HCT116 (cell line): ENCODE measurements at regions not wholly inside any gene's neighbourhood (a gene's known extent, or its start where the extent isn't known, plus 50 kb on each side); places are given as distances from the start of the nearest gene placed in this dataset.

ENCODE experiments used
- ATAC-seq: fragments of 200-7000 bp; cut with Tn5 transposase; 2 replicates; pipeline ENCODE4 v1.9.1; 2020; ENCODE audit warnings: mild to moderate bottlenecking, moderate library complexity
- BruUV-seq: library from RNA; stranded (reverse); fragments of 400-500 nt; replicated peaks from 2 replicates; lab custom pipeline; 2021; lab: Mats Ljungman, UMichigan
- CTCF ChIA-PET: fragments of 300-600 bp; sonication (Branson Sonifier 250); formaldehyde crosslinking; loops from one replicate; lab custom pipeline; 2021; ENCODE audit warnings: antibody characterized with exemption; lab: Charles Lee
- POLR2A ChIA-PET: fragments of 300-600, 350-600 bp; sonication (Branson Sonifier 250); formaldehyde crosslinking; loops from one replicate; lab custom pipeline; 2021; ENCODE audit warnings: antibody characterized with exemption; lab: Charles Lee
- RAD21 ChIA-PET, 2 experiments: fragments of 300-600 bp; sonication (Branson Sonifier 250); formaldehyde crosslinking; loops; one replicate each; lab custom pipeline; 2023; ENCODE audit warnings: low total read pairs in 2 of 2; ENCODE audit not compliant: uncharacterized antibody in 2 of 2, unreplicated experiment in 2 of 2, low non-redundant PET in 1 of 2; lab: Charles Lee
- DNase-seq: peaks from one replicate; pipeline ENCODE4 v3.0.0-alpha.2; 2010; ENCODE audit warnings: low read depth, low spot score
- H2AFZ ChIP-seq: fragments of 200-600 bp; shearing (Covaris generic), sonication (generic); 2 replicates; pipeline ENCODE4 v1.6.1; 2017; ENCODE audit warnings: low read depth, mixed run types, mixed read lengths, antibody characterized with exemption, low read length; ENCODE audit not compliant: poor library complexity, severe bottlenecking
- H3K27ac ChIP-seq: 2 replicates; pipeline ENCODE4 v1.5.1; 2012; ENCODE audit warnings: low read depth, low read length
- H3K27me3 ChIP-seq: fragments of 200-600 bp; sonication (generic); 2 replicates; pipeline ENCODE4 v1.6.1; 2016; ENCODE audit warnings: mixed run types, low read length, mixed read lengths; ENCODE audit not compliant: insufficient read depth
- H3K36me3 ChIP-seq, 2 experiments: fragments of 200-500 bp in 1 of 2; fragments of 200-600 bp in 1 of 2; sonication (Bioruptor generic) in 1 of 2; sonication (generic) in 1 of 2; 2 replicates each; pipeline versions ENCODE4 v1.5.1 to v1.6.1; 2014 to 2016; ENCODE audit warnings: low read length in 2 of 2, inconsistent platforms in 1 of 2, mixed read lengths in 1 of 2, mixed run types in 1 of 2; ENCODE audit not compliant: insufficient read depth in 2 of 2, control insufficient read depth in 1 of 2
- H3K4me1 ChIP-seq, 2 experiments: fragments of 200-600 bp in 1 of 2; sonication (generic) in 1 of 2; 2 replicates each; pipeline versions ENCODE4 v1.5.1 to v1.6.1; 2012 to 2017; ENCODE audit warnings: low read length in 2 of 2, inconsistent platforms in 1 of 2, mild to moderate bottlenecking in 1 of 2, mixed read lengths in 1 of 2, mixed run types in 1 of 2, moderate library complexity in 1 of 2; ENCODE audit not compliant: insufficient read depth in 2 of 2, control insufficient read depth in 1 of 2
- H3K4me2 ChIP-seq: fragments of 200-600 bp; sonication (generic); 2 replicates; pipeline ENCODE4 v1.6.1; 2017; ENCODE audit warnings: mixed run types, low read length, mixed read lengths
- H3K4me3 ChIP-seq, 2 experiments: fragments of 200-600 bp in 1 of 2; sonication (generic) in 1 of 2; replicated peaks in 1 of 2; 2 replicates each; pipeline ENCODE4 v1.5.1; 2011 to 2016; ENCODE audit warnings: low read length in 2 of 2, control low read depth in 1 of 2, low read depth in 1 of 2, mild to moderate bottlenecking in 1 of 2, mixed read lengths in 1 of 2, mixed run types in 1 of 2
- H3K79me2 ChIP-seq: fragments of 200-600 bp; sonication (generic); 2 replicates; pipeline ENCODE4 v1.6.1; 2017; ENCODE audit warnings: mild to moderate bottlenecking, mixed run types, low read length, moderate library complexity, mixed read lengths; ENCODE audit not compliant: insufficient read depth
- H3K9ac ChIP-seq: fragments of 200-600 bp; sonication (generic); 2 replicates; pipeline ENCODE4 v1.6.1; 2016; ENCODE audit warnings: low read length, mixed read lengths
- H3K9me2 ChIP-seq: fragments of 200-600 bp; sonication (generic), shearing (Covaris generic); 2 replicates; pipeline ENCODE4 v1.6.1; 2017; ENCODE audit warnings: mixed run types, mild to moderate bottlenecking, moderate library complexity; ENCODE audit not compliant: insufficient read depth
- H3K9me3 ChIP-seq, 2 experiments: fragments of 200-500 bp in 1 of 2; fragments of 200-600 bp in 1 of 2; sonication (Bioruptor generic) in 1 of 2; sonication (generic) in 1 of 2; 2 replicates each; pipeline ENCODE4 v1.6.1; 2014 to 2017; ENCODE audit warnings: low read length in 2 of 2, mixed read lengths in 2 of 2, inconsistent platforms in 1 of 2, low read depth in 1 of 2, mild to moderate bottlenecking in 1 of 2, mixed run types in 1 of 2, moderate library complexity in 1 of 2; ENCODE audit not compliant: control insufficient read depth in 1 of 2, insufficient read depth in 1 of 2
- H4K20me1 ChIP-seq: fragments of 200-600 bp; sonication (generic), shearing (Covaris generic); 2 replicates; pipeline ENCODE4 v1.6.1; 2017; ENCODE audit warnings: mixed run types, mild to moderate bottlenecking, moderate library complexity; ENCODE audit not compliant: insufficient read depth
- EGR1 ChIP-seq: IDR thresholded peaks from 2 replicates; pipeline ENCODE4 v1.6.1; 2012; ENCODE audit warnings: low read depth
- ELF1 ChIP-seq: IDR thresholded peaks from 2 replicates; pipeline ENCODE4 v1.6.1; 2012; ENCODE audit warnings: low read depth, borderline replicate concordance
- FOSL1 ChIP-seq: IDR thresholded peaks from 2 replicates; pipeline ENCODE4 v1.6.1; 2012; ENCODE audit warnings: low read depth
- RAD21 ChIP-seq: IDR thresholded peaks from 2 replicates; pipeline ENCODE4 v1.6.1; 2012; ENCODE audit warnings: low read depth, mild to moderate bottlenecking
- SP1 ChIP-seq: IDR thresholded peaks from 2 replicates; pipeline ENCODE4 v1.6.1; 2012; ENCODE audit warnings: low read depth
- SRF ChIP-seq: IDR thresholded peaks from 2 replicates; pipeline ENCODE4 v1.6.1; 2012; ENCODE audit warnings: low read depth
- TCF7L2 ChIP-seq: IDR thresholded peaks from 2 replicates; pipeline ENCODE4 v1.7.0; 2011; ENCODE audit warnings: borderline replicate concordance, inconsistent platforms; ENCODE audit not compliant: insufficient read depth, insufficient read length; ENCODE audit errors: extremely low read depth
- ZFX ChIP-seq: fragments of 450-650 bp; IDR thresholded peaks from 2 replicates; pipeline ENCODE4 v1.6.1; 2017
- ZNF274 ChIP-seq: fragments of 200-500 bp; sonication (Bioruptor generic); IDR thresholded peaks from 2 replicates; pipeline ENCODE4 v1.6.1; 2014; ENCODE audit warnings: mild to moderate bottlenecking, low read depth, low read length, inconsistent platforms
- intact Hi-C: fragments of 100-400 bp; cut with micrococcal nuclease; formaldehyde crosslinking; loops from 2 replicates; pipeline ENCODE4 v1.10.0; 2022
- TF ChIP-seq, protein P1 (sequence below): IDR thresholded peaks from 2 replicates; pipeline ENCODE4 v1.6.1; 2011; ENCODE audit warnings: mild to moderate bottlenecking, low read length, moderate library complexity; ENCODE audit not compliant: insufficient replicate concordance; ENCODE audit errors: extremely low read depth
- TF ChIP-seq, protein P2 (sequence below): IDR thresholded peaks from 2 replicates; pipeline ENCODE4 v1.6.1; 2012; ENCODE audit warnings: low read depth
- TF ChIP-seq, protein P3 (sequence below): IDR thresholded peaks from 2 replicates; pipeline ENCODE4 v1.6.1; 2012
- TF ChIP-seq, protein P4 (sequence below), 3 experiments: fragments of 200-600 bp in 1 of 3; sonication (generic) in 1 of 3; IDR thresholded peaks in 2 of 3; conservative IDR thresholded peaks in 1 of 3; 2 replicates each; pipeline ENCODE4 v1.5.1; 2012 to 2017; ENCODE audit warnings: low read depth in 2 of 3, low read length in 2 of 3, antibody characterized with exemption in 1 of 3, borderline replicate concordance in 1 of 3, control low read depth in 1 of 3, mild to moderate bottlenecking in 1 of 3, mixed read lengths in 1 of 3, mixed run types in 1 of 3, moderate library complexity in 1 of 3; ENCODE audit not compliant: insufficient read depth in 1 of 3

DNA sequence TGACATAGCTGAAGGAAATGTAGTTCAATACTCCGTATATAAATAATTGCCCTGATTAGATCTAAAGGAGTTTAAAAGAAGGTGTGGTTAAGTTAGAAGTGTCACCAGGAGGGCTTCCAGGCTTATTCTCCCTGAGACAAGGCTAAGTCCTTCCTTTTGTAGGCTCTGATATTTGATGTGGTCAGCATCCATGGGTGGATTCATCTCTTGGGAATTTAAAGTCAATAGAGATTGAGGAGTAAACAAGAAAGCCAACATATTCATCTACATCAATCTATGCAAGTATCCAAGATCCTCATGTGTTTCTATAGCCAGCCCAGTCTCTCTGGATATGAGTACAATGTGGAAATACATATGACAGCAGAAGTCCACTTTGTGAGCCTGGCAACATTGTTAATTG is 76.8 kb downstream of the KCTD12 start:
- H3K9ac ChIP-seq, result no peak overlapping the region
- no peak for TF ChIP-seq TCF7L2
- H3K27me3 ChIP-seq, result 0 out of 2 replicates have a peak, but pooled peaks cover 4% of the 10 kb centered on the region
- ChIA-PET RAD21 (no interaction called here), POLR2A (no interaction called here), CTCF (no interaction called here)
- intact Hi-C loops, result no loop called here
- H3K79me2 ChIP-seq, result no peaks in the 10 kb centered on the region
- H3K4me3 ChIP-seq, result no peak overlapping the region
- no peaks in the 10 kb centered on the region; a peak in 1 of 4 replicates for H3K9me3 ChIP-seq
- H3K4me2 ChIP-seq, result no peak overlapping the region
- ATAC-seq, result no peak
- H3K9me2 ChIP-seq, result no peaks in the 10 kb centered on the region
- H4K20me1 ChIP-seq, result no peaks in the 10 kb centered on the region
- no TSS peak for BruUV-seq
- H3K4me1 ChIP-seq, result no peaks in the 10 kb centered on the region
- no peak overlapping the region for H3K27ac ChIP-seq
- DNase-seq, result no peak
- no peak overlapping the region for H2AFZ ChIP-seq
- H3K36me3 ChIP-seq, result no peaks in the 10 kb centered on the region

DNA sequence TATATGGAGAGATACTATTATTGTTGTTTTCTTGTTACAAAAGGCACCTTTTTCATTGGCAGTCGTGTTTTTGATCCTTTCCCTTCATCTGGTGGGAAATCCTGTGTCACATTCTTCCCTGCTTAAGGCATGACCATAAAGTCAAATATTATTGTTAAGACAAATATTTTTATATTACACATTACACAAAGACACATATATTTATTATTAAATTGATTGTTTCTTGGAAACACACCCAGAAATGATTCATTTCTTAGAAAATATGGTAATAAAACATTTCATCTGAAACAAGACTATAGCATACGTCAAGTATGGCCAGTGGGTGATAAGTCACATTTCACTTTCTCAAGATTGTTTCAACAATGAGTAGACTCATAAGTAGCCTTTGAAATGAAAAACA is 77.3 kb downstream of the KCTD12 start:
- ChIA-PET CTCF (no interaction called here), POLR2A (no interaction called here), RAD21 (no interaction called here)
- Histone ChIP-seq H3K9me3 (no peaks in the 10 kb centered on the region; a peak in 1 of 4 replicates), H2AFZ (no peak overlapping the region), H3K36me3 (no peaks in the 10 kb centered on the region), H3K4me1 (no peaks in the 10 kb centered on the region), H3K9ac (no peak overlapping the region), H3K9me2 (no peaks in the 10 kb centered on the region), H3K27ac (no peak overlapping the region), H3K79me2 (no peaks in the 10 kb centered on the region), H3K4me3 (no peak overlapping the region), H3K4me2 (no peak overlapping the region), H4K20me1 (no peaks in the 10 kb centered on the region), H3K27me3 (no peaks in the 10 kb centered on the region)
- DNase-seq (no peak), ATAC-seq (no peak)
- intact Hi-C loops, result no loop called here
- no TSS peak for BruUV-seq
- no peak for TF ChIP-seq TCF7L2
- no peak for TF ChIP-seq EGR1
- no peak for TF ChIP-seq ZFX
- no peak for TF ChIP-seq SRF
- TF ChIP-seq FOSL1, result no peak
- no peak for TF ChIP-seq RAD21
- TF ChIP-seq ZNF274, result no peak
- no peak for TF ChIP-seq SP1
- TF ChIP-seq, protein P1, sequence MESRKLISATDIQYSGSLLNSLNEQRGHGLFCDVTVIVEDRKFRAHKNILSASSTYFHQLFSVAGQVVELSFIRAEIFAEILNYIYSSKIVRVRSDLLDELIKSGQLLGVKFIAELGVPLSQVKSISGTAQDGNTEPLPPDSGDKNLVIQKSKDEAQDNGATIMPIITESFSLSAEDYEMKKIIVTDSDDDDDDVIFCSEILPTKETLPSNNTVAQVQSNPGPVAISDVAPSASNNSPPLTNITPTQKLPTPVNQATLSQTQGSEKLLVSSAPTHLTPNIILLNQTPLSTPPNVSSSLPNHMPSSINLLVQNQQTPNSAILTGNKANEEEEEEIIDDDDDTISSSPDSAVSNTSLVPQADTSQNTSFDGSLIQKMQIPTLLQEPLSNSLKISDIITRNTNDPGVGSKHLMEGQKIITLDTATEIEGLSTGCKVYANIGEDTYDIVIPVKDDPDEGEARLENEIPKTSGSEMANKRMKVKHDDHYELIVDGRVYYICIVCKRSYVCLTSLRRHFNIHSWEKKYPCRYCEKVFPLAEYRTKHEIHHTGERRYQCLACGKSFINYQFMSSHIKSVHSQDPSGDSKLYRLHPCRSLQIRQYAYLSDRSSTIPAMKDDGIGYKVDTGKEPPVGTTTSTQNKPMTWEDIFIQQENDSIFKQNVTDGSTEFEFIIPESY, result no peak
- TF ChIP-seq, protein P2, sequence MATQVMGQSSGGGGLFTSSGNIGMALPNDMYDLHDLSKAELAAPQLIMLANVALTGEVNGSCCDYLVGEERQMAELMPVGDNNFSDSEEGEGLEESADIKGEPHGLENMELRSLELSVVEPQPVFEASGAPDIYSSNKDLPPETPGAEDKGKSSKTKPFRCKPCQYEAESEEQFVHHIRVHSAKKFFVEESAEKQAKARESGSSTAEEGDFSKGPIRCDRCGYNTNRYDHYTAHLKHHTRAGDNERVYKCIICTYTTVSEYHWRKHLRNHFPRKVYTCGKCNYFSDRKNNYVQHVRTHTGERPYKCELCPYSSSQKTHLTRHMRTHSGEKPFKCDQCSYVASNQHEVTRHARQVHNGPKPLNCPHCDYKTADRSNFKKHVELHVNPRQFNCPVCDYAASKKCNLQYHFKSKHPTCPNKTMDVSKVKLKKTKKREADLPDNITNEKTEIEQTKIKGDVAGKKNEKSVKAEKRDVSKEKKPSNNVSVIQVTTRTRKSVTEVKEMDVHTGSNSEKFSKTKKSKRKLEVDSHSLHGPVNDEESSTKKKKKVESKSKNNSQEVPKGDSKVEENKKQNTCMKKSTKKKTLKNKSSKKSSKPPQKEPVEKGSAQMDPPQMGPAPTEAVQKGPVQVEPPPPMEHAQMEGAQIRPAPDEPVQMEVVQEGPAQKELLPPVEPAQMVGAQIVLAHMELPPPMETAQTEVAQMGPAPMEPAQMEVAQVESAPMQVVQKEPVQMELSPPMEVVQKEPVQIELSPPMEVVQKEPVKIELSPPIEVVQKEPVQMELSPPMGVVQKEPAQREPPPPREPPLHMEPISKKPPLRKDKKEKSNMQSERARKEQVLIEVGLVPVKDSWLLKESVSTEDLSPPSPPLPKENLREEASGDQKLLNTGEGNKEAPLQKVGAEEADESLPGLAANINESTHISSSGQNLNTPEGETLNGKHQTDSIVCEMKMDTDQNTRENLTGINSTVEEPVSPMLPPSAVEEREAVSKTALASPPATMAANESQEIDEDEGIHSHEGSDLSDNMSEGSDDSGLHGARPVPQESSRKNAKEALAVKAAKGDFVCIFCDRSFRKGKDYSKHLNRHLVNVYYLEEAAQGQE, result no peak
- TF ChIP-seq, protein P3, sequence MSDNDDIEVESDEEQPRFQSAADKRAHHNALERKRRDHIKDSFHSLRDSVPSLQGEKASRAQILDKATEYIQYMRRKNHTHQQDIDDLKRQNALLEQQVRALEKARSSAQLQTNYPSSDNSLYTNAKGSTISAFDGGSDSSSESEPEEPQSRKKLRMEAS, result no peak
- TF ChIP-seq, protein P4, sequence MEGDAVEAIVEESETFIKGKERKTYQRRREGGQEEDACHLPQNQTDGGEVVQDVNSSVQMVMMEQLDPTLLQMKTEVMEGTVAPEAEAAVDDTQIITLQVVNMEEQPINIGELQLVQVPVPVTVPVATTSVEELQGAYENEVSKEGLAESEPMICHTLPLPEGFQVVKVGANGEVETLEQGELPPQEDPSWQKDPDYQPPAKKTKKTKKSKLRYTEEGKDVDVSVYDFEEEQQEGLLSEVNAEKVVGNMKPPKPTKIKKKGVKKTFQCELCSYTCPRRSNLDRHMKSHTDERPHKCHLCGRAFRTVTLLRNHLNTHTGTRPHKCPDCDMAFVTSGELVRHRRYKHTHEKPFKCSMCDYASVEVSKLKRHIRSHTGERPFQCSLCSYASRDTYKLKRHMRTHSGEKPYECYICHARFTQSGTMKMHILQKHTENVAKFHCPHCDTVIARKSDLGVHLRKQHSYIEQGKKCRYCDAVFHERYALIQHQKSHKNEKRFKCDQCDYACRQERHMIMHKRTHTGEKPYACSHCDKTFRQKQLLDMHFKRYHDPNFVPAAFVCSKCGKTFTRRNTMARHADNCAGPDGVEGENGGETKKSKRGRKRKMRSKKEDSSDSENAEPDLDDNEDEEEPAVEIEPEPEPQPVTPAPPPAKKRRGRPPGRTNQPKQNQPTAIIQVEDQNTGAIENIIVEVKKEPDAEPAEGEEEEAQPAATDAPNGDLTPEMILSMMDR (IDR thresholded peaks at IDR 0.05 in 2 of 3, conservative IDR thresholded peaks at IDR 0.05 in 1 of 3; ENCODE audit: borderline replicate concordance in 1 of 3, insufficient read depth in 1 of 3, low read depth in 2 of 3, low read length in 2 of 3), result no peak
- TF ChIP-seq ELF1, result no peak
